Breast epithelium (tissue), 3 donors: ENCODE measurements at regions not wholly inside any gene's neighbourhood (a gene's known extent, or its start where the extent isn't known, plus 50 kb on each side); places are given as distances from the start of the nearest gene placed in this dataset.

ENCODE experiments used
- POLR2A ChIP-seq: fragments of 450-650 bp; IDR thresholded peaks from one replicate; pipeline ENCODE4 v1.6.1; 2016; ENCODE audit warnings: antibody characterized with exemption, mild to moderate bottlenecking, moderate library complexity
- TF ChIP-seq, protein P1 (sequence below), 3 donors: fragments of 450-650 bp; IDR thresholded peaks; one replicate each; pipeline ENCODE4 v1.5.1; 2016 to 2017; ENCODE audit warnings: antibody characterized with exemption in 3 of 3, mild to moderate bottlenecking in 3 of 3, moderate library complexity in 3 of 3

DNA sequence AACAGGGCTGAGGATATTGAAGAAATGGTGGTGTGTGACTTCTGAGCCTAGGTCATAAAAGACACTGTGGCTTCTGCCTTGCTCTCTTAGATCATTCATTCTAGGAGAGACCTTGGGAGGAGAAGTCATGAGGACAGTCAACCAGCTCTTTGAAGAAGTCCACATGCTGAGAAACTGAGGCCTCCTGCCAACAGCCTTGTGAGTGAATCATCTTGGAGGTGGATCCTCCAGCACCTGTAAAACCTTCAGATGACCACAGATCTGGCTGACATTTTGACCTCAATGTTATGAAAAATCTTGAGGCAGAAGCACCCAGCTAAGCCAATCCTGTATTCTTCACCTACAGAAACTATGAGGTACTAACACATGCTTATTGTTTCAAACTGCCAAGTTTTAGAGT lies 165.9 kb downstream of the CARTPT start:
- TF ChIP-seq, protein P1, sequence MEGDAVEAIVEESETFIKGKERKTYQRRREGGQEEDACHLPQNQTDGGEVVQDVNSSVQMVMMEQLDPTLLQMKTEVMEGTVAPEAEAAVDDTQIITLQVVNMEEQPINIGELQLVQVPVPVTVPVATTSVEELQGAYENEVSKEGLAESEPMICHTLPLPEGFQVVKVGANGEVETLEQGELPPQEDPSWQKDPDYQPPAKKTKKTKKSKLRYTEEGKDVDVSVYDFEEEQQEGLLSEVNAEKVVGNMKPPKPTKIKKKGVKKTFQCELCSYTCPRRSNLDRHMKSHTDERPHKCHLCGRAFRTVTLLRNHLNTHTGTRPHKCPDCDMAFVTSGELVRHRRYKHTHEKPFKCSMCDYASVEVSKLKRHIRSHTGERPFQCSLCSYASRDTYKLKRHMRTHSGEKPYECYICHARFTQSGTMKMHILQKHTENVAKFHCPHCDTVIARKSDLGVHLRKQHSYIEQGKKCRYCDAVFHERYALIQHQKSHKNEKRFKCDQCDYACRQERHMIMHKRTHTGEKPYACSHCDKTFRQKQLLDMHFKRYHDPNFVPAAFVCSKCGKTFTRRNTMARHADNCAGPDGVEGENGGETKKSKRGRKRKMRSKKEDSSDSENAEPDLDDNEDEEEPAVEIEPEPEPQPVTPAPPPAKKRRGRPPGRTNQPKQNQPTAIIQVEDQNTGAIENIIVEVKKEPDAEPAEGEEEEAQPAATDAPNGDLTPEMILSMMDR (IDR thresholded peaks at IDR 0.05), result no peak
- no peak for TF ChIP-seq POLR2A
